Activated CD4-positive, CD25-positive, alpha-beta regulatory T cell treated with anti-CD3 and anti-CD28 coated beads, Interleukin-2, amount 50 U/mL, for 72 hours (primary cell): ENCODE measurements at regions not wholly inside any gene's neighbourhood (a gene's known extent, or its start where the extent isn't known, plus 50 kb on each side); places are given as distances from the start of the nearest gene placed in this dataset.

Experiments
- DNase-seq: peaks from one replicate; pipeline ENCODE4 v3.0.0; 2021

DNA sequence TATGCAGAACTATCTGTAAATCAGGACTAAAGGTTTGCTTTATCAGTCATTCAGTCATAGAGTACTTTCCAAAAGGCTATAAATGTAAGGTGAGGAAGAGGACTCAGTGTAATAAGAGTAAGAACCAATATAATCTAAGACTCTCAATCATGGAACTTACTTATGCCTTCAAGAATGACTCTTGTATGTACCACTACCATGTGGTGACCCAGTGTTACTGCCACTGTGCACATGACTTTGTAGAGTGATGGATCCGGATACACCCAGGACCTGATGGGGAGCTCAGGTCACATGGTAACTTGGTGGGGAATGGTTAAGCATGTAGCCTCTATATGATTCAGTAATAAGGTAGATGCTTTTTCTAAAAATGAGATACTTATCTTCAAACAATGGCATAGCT is 2099.8 kb downstream of the MRPL39 start:
- DNase-seq: no peak

DNA sequence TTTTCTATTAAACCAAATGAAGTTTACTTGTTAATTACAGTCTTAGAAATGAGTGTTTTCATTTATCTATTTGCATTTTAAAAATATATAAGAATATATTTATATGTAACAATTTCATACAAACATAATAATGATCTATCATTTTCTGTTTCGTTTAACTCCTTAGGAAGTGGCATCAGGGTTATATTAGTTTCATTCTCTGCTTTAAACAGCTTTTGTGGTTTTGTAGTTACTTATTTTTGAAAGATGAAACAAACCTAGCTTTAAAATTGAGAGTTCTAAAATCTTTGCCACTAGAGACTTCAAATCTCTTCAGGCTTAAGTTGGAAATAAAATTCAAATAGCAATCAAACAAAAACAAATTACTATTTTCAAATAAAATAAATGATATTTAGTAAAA is 2110.6 kb downstream of the MRPL39 start:
- no peak for DNase-seq

DNA sequence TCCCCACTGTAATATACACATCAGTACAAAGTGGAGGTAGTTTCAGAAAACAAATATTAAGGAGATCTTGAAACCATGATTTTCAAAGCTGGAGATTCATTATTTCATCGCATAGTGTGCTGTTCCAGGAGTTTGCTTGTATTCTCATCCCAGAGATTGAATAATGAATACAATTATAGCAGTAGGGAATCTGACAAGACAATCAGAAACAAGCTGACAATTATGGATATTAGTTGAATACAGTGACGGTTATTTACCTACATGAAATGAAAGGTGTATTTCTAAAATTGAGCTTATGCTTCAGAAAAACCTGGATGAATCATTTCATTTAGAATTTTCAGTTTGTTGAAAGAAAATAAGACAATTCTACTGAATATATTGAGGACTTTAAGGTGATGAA is 2119.0 kb downstream of the MRPL39 start:
- no peak for DNase-seq

- no peak for DNase-seq
Measured at GRCh38 chr21:23480591-23481270, 2126.6 kb downstream of the MRPL39 start.

- no peak for DNase-seq
Measured at GRCh38 chr21:23478381-23478780, 2128.9 kb downstream of the MRPL39 start.

DNA sequence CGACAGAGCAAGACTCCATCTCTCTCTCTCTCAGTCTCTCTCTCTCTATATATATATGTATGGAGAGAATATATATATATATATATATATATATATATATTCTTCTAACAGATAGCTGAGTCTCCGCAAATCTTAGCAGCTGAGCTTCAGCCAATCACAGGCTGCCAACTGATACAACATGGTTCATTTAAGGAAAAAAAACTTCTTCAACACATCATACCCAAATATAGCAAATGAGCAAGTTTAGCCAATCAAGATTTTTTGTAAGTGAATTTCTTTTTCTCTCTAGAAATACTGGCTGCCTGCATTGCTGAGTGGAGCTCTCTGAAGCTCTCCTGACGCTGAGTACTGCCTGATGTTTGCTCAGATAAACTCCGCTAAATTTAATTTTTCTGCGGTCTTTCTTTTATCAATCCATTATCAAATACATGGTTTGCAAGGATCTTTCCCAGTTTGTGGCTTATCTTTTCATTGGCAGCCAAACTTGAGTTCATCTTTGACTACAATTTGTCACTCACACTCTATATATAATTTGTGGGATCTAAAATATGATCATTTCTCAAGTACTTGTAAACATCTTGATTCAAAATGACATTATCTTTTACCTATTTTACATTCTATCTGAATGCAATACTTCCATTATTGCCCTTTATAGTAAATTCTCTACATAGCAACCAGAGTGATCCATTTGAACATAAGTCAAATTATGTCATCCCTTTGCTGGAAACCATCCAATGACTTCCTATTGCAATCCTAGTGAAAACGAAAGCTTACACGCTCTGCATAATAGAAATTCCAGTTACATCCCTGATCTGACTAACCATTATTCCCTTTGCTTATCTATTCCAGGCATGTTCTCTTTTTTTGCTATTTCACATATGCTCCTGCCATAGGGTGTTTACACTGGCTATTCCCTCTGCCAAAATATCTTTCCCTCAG is 2131.7 kb downstream of the MRPL39 start:
- DNase-seq: no peak

GRCh38 chr21:23471877-23472276 is 2135.4 kb downstream of the MRPL39 start:
- DNase-seq: no peak

GRCh38 chr21:23463365-23463764 is 2143.9 kb downstream of the MRPL39 start:
- no peak for DNase-seq

- no peak for DNase-seq
Measured at GRCh38 chr21:23455676-23456075, 2151.6 kb downstream of the MRPL39 start.

- DNase-seq: no peak
Measured at GRCh38 chr21:23452384-23453083, 2154.7 kb downstream of the MRPL39 start.

DNA sequence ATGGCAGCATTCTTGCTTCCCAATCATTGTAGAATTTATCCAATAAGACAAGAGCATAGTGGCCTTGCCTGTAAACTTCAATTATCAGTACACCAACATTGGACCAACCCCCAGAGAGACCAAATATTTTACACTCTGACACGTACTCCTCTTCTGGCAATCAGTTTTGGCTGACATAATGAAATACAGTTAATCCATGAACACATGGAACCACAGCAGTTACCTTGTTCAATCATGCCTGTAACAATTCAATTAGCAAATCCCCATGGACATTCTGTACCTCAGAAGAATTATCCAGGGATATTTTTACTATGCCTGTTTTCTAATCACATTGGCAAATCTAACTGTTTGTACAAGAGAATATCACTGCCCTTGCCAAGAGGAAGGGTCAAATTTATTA is 2162.0 kb downstream of the MRPL39 start:
- DNase-seq: no peak

- no peak for DNase-seq
Measured at GRCh38 chr21:23438081-23438480, 2169.2 kb downstream of the MRPL39 start.

GRCh38 chr21:23402929-23403520 is 2204.3 kb downstream of the MRPL39 start:
- no peak for DNase-seq

GRCh38 chr21:23401278-23401677 is 2206.0 kb downstream of the MRPL39 start:
- DNase-seq: no peak

- no peak for DNase-seq
Measured at GRCh38 chr21:23398726-23399125, 2208.6 kb downstream of the MRPL39 start.

DNA sequence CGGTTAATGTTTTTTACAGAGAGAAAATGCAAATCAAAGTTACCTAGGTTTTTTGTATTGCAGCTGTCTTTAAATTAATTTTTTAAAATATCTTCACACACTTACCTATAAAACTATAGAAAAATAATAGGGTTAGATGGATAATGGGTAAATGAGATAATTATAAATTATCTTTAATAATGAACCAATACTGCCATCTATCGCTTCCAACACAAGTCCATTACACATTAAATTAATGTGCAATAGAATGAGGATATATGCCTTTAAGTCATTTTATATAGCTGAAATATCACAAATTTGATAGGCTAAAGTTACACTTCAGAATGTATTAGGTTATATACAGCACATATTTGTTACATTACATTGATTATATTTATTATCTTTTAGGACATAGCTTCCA is 2212.8 kb downstream of the MRPL39 start:
- DNase-seq: no peak

DNA sequence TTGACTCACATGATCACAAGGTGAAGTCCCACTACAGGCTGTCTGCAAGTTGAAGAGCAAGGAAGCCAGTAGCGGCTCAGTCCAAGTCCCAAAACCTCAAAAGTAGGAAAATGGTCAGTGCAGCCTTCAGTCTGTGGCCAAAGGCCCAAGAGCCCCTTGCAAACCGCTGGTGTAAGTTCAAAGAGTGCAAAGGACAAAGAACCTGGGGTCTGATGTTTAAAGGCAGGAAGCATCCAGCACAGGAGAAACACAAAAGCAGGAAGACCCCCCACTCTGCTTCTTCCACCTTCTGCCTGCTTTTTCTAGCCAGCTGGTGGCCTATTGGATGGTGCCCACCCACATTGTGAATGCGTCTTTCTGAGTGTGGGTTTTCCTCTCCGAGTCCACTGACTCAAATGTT is 2222.6 kb downstream of the MRPL39 start:
- DNase-seq: no peak

DNA sequence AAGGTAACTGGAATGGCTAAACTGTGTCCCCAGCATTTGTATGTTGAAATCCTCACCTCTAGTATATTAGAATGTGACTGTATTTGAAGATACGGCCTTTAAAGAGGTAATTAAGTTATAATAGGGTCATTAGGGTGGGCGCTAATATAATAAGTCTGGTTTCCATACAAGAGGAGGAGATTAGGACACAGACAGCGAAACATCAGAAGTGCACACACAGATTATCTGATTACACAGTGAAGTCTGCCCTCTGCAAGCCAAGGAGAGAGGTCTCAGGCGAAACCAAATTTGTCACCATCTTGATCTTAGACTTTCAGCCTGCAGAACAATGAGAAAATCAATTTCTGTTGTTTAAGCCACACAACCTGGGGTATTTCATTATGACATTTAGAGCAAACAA is 2233.1 kb downstream of the MRPL39 start:
- no peak for DNase-seq

GRCh38 chr21:23356905-23357304 is 2250.4 kb downstream of the MRPL39 start:
- no peak for DNase-seq

GRCh38 chr21:23316190-23316589 is 2291.1 kb downstream of the MRPL39 start:
- no peak for DNase-seq

DNA sequence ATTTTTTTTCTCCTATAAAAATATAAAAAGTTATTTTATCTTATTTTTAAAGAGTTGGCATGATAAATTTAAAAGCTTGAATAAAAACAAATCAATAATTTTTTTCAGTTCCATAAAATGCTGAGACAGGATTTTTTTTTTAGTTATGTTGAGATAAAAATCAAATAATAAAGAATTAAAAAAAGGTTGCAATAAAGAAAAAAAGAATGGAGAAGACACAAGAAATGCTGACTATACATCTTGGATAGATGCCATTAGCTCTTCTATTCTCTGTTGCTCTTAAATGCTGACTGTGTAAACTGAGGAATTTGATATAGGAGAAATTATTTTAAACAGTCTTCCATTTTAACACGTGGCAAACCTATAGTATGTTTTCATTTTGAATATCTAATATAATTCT is 2298.5 kb downstream of the MRPL39 start:
- DNase-seq: no peak

GRCh38 chr21:23307065-23307464 is 2300.2 kb downstream of the MRPL39 start:
- DNase-seq: no peak

GRCh38 chr21:23292292-23292691 is 2294.1 kb downstream of the NCAM2 start:
- DNase-seq: no peak
